Endothelial cell of umbilical vein (primary cell): ENCODE measurements at regions not wholly inside any gene's neighbourhood (a gene's known extent, or its start where the extent isn't known, plus 50 kb on each side); places are given as distances from the start of the nearest gene placed in this dataset.

Experiments used
- BruUV-seq: library from RNA; stranded (reverse); fragments of 400-500 nt; replicated peaks from 2 replicates; lab custom pipeline; 2021; lab: Mats Ljungman, UMichigan
- CTCF ChIA-PET: fragments of 300-600, 350-600 bp; sonication (Branson Sonifier 250); formaldehyde crosslinking; loops from one replicate; lab custom pipeline; 2021; ENCODE audit warnings: antibody characterized with exemption, inconsistent platforms; lab: Charles Lee
- POLR2A ChIA-PET: fragments of 300-600, 350-600 bp; sonication (Branson Sonifier 250); formaldehyde crosslinking; loops from one replicate; lab custom pipeline; 2021; ENCODE audit warnings: antibody characterized with exemption, inconsistent platforms; lab: Charles Lee
- DNase-seq: peaks from one replicate; pipeline ENCODE4 v3.0.0-alpha.2; 2011; ENCODE audit warnings: low read depth, low spot score
- FAIRE-seq: peaks from 2 replicates; lab custom pipeline; 2011; peaks lifted over from hg19 to GRCh38; lab: Jason Lieb, UNC
- H2AFZ ChIP-seq: 2 replicates; pipeline ENCODE4 v1.6.0; 2012; ENCODE audit warnings: low read depth, low read length, control low read depth, inconsistent platforms
- H3K27ac ChIP-seq: 2 replicates; pipeline ENCODE4 v1.5.1; 2011; ENCODE audit warnings: low read depth, mild to moderate bottlenecking, control low read depth, low read length, moderate library complexity; ENCODE audit not compliant: insufficient read depth
- H3K27me3 ChIP-seq, 2 experiments: 2 replicates each; pipeline versions ENCODE4 v1.6.0 to v1.6.1; 2011; ENCODE audit warnings: low read length in 2 of 2, mixed read lengths in 1 of 2; ENCODE audit not compliant: control insufficient read depth in 2 of 2, insufficient read depth in 2 of 2
- H3K36me3 ChIP-seq, 2 experiments: 2 replicates in 1 of 2; 3 replicates in 1 of 2; pipeline ENCODE4 v1.5.1; 2011; ENCODE audit warnings: low read length in 2 of 2, mild to moderate bottlenecking in 1 of 2, moderate library complexity in 1 of 2; ENCODE audit not compliant: control insufficient read depth in 2 of 2, insufficient read depth in 2 of 2; ENCODE audit errors: extremely low read depth in 1 of 2
- H3K4me1 ChIP-seq: 3 replicates; pipeline ENCODE4 v1.5.1; 2011; ENCODE audit warnings: mild to moderate bottlenecking, low read length; ENCODE audit not compliant: control insufficient read depth, insufficient read depth; ENCODE audit errors: extremely low read depth
- H3K4me2 ChIP-seq: 2 replicates; pipeline ENCODE4 v1.6.1; 2011; ENCODE audit warnings: low read length, control low read depth, mixed read lengths; ENCODE audit not compliant: insufficient read depth
- H3K4me3 ChIP-seq, 3 experiments: fragments of 200-600 bp in 1 of 3; sonication (generic), shearing (Covaris generic) in 1 of 3; replicated peaks in 1 of 3; 2 replicates each; pipeline ENCODE4 v1.5.1; 2011 to 2016; ENCODE audit warnings: control low read depth in 3 of 3, low read length in 3 of 3, mild to moderate bottlenecking in 2 of 3, inconsistent platforms in 1 of 3, low read depth in 1 of 3, moderate library complexity in 1 of 3; ENCODE audit not compliant: insufficient read depth in 1 of 3
- H3K79me2 ChIP-seq: 2 replicates; pipeline ENCODE4 v1.6.0; 2012; ENCODE audit warnings: low read length, inconsistent platforms; ENCODE audit not compliant: control insufficient read depth, insufficient read depth
- H3K9ac ChIP-seq: replicated peaks from 2 replicates; pipeline ENCODE3; 2011; ENCODE audit warnings: low read length, control low read depth; ENCODE audit not compliant: insufficient read depth; ENCODE audit errors: extremely low read depth
- H3K9me1 ChIP-seq: replicated peaks from 3 replicates; pipeline ENCODE4 v1.6.0; 2011; ENCODE audit warnings: mild to moderate bottlenecking, low read length; ENCODE audit not compliant: control insufficient read depth, insufficient read depth; ENCODE audit errors: extremely low read depth
- H3K9me3 ChIP-seq: replicated peaks from 2 replicates; pipeline ENCODE4 v1.5.1; 2012; ENCODE audit warnings: low read length, inconsistent platforms; ENCODE audit not compliant: control insufficient read depth, insufficient read depth
- H4K20me1 ChIP-seq: replicated peaks from 2 replicates; pipeline ENCODE3; 2011; ENCODE audit warnings: mild to moderate bottlenecking, low read length; ENCODE audit not compliant: control insufficient read depth, insufficient read depth; ENCODE audit errors: extremely low read depth
- CTCF ChIP-seq, 2 donors: IDR thresholded peaks; 1 replicate in 1 of 2; 2 replicates in 1 of 2; pipeline ENCODE4 v1.5.1; 2011; ENCODE audit warnings: low read length in 2 of 2, mild to moderate bottlenecking in 2 of 2, moderate library complexity in 2 of 2, control low read depth in 1 of 2, inconsistent platforms in 1 of 2, low read depth in 1 of 2; ENCODE audit not compliant: insufficient read depth in 1 of 2; ENCODE audit errors: extremely low read depth in 1 of 2
- EZH2 ChIP-seq: IDR thresholded peaks from 2 replicates; pipeline ENCODE4 v1.6.1; 2012; ENCODE audit warnings: borderline replicate concordance, low read depth, mild to moderate bottlenecking, moderate library complexity, low read length, inconsistent platforms; ENCODE audit not compliant: severe bottlenecking
- FOS ChIP-seq: IDR thresholded peaks from 2 replicates; pipeline ENCODE4 v1.6.1; 2011; ENCODE audit warnings: mild to moderate bottlenecking, low read length, moderate library complexity, borderline replicate concordance; ENCODE audit not compliant: insufficient read depth
- GATA2 ChIP-seq: IDR thresholded peaks from 2 replicates; pipeline ENCODE4 v1.7.0; 2011; ENCODE audit warnings: low read depth, mild to moderate bottlenecking, moderate library complexity, mixed read lengths, low read length; ENCODE audit not compliant: insufficient read length, insufficient read depth
- JUN ChIP-seq: IDR thresholded peaks from 2 replicates; pipeline ENCODE4 v1.6.1; 2011; ENCODE audit warnings: borderline replicate concordance, low read depth; ENCODE audit not compliant: insufficient read length, insufficient read depth
- MAX ChIP-seq: IDR thresholded peaks from 2 replicates; pipeline ENCODE4 v1.6.1; 2011; ENCODE audit not compliant: insufficient read depth, insufficient read length
- MYC ChIP-seq: IDR thresholded peaks from one replicate; pipeline ENCODE4 v1.6.1; 2011; ENCODE audit warnings: mild to moderate bottlenecking, low read depth, low read length
- POLR2A ChIP-seq: IDR thresholded peaks from 2 replicates; pipeline ENCODE4 v1.6.1; 2012; ENCODE audit warnings: low read depth, mild to moderate bottlenecking, control low read depth, low read length
- POLR2AphosphoS5 ChIP-seq: IDR thresholded peaks from 2 replicates; pipeline ENCODE4 v1.6.1; 2012; ENCODE audit warnings: low read depth, mild to moderate bottlenecking, control low read depth, low read length, moderate library complexity; ENCODE audit not compliant: insufficient read depth
- dilution Hi-C: fragments of 300-500 bp; cut with MboI; formaldehyde crosslinking; loops from one replicate; pipeline ENCODE4 v1.15.0; 2019; ENCODE audit warnings: low sequenced_read_pairs; ENCODE audit not compliant: extremely low pct_ligation_motif_present
- intact Hi-C: fragments of 100-400 bp; cut with micrococcal nuclease; formaldehyde crosslinking; loops from one replicate; pipeline ENCODE4 v1.10.0; 2022

- no peak overlapping the region for H3K9ac ChIP-seq
- no peaks in the 10 kb centered on the region for H3K9me3 ChIP-seq
- no peak for FAIRE-seq
- no peaks in the 10 kb centered on the region for H3K9me1 ChIP-seq
- no peak overlapping the region for H3K4me3 ChIP-seq
- no peaks in the 10 kb centered on the region for H3K27me3 ChIP-seq
- no peak for DNase-seq
- ChIA-PET CTCF (no interaction called here), POLR2A (no interaction called here)
- BruUV-seq: no TSS peak
- H3K79me2 ChIP-seq: no peaks in the 10 kb centered on the region
- H3K4me2 ChIP-seq: no peak overlapping the region
- no peaks in the 10 kb centered on the region for H3K36me3 ChIP-seq
- H2AFZ ChIP-seq: no peak overlapping the region
- H3K27ac ChIP-seq: no peak overlapping the region
- no peaks in the 10 kb centered on the region for H3K4me1 ChIP-seq
- no peaks in the 10 kb centered on the region for H4K20me1 ChIP-seq
- no peak for TF ChIP-seq JUN
- TF ChIP-seq MAX: no peak
- TF ChIP-seq POLR2A: no peak
- no peak for TF ChIP-seq MYC
- no peak for TF ChIP-seq FOS
- no peak for TF ChIP-seq CTCF (IDR thresholded peaks at IDR 0.05; ENCODE audit: extremely low read depth in 1 of 2, insufficient read depth in 1 of 2, low read depth in 1 of 2, low read length in 2 of 2)
- TF ChIP-seq POLR2AphosphoS5: no peak
- no peak for TF ChIP-seq GATA2
- no peak for TF ChIP-seq EZH2
- intact Hi-C loops (no loop called here), dilution Hi-C loops (no loop called here)
These were observed 1145.1 kb upstream of the MAP3K7 start for GRCh38 chr6:91731939-91732338.
